ENCODE measurements at regions not wholly inside any gene's neighbourhood (a gene's known extent, or its start where the extent isn't known, plus 50 kb on each side); places are given as distances from the start of the nearest gene placed in this dataset.

- no peak for TF ChIP-seq ZBTB33 (IDR thresholded peaks at IDR 0.05; ENCODE audit: borderline replicate concordance, low read depth)
Observed at GRCh38 chr14:58881433-58881832, 243.7 kb downstream of the DACT1 start (continued).

DNA sequence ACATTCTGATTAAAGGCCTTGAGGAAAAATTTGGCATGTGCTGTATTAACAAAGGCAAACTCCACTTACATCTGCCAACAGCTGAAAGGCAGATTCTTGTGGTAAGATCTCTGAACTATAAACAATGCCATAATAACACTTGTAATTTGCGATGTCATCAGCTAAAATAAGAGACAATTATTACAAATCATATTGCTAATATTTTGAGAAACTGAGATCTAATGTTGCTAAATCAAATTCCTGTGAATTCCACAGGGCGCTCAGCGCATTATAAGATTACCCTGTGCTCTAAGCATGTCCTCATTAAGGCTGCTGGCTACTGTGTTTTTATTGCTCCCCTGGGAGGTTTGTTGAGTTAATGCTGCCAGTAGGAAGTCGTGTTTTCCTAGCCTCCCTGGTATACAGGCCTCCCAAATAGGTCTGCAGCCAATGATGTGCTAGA is 244.8 kb downstream of the DACT1 start:
- Histone ChIP-seq H3K4me2 (no peak overlapping the region), H3K27ac (ENCODE audit: low read depth in 2 of 2, low read length in 1 of 2) (no peak overlapping the region), H3K4me1 (ENCODE audit: control insufficient read depth in 1 of 2, insufficient read depth in 2 of 2, low read depth in 1 of 2, low read length in 1 of 2) (peaks cover 0 to 2% of the 10 kb centered on the region in 2 experiments; a peak in 2 of 4 replicates), H3K36me3 (replicated peaks in 1 of 2; ENCODE audit: control insufficient read depth in 1 of 2, insufficient read depth in 2 of 2, low read length in 1 of 2) (no peaks in the 10 kb centered on the region), H3K9me2 (no peaks in the 10 kb centered on the region), H3K27me3 (ENCODE audit: insufficient read depth) (no peaks in the 10 kb centered on the region), H3K4me3 (ENCODE audit: low read depth in 2 of 2, low read length in 1 of 2) (no peak overlapping the region), H3K9me3 (no peaks in the 10 kb centered on the region), H3F3A (replicated peaks; ENCODE audit: insufficient read depth) (no peaks in the 10 kb centered on the region), H2AFZ (ENCODE audit: low read depth) (no peak overlapping the region), H3K9ac (no peak overlapping the region), H4K20me1 (ENCODE audit: insufficient read depth) (no peaks in the 10 kb centered on the region), H3K79me2 (ENCODE audit: insufficient read depth) (no peaks in the 10 kb centered on the region)
- DNase-seq: no peak
- TF ChIP-seq FOXM1 (IDR thresholded peaks at IDR 0.05; ENCODE audit: low read depth) (no peak), RXRA (IDR thresholded peaks at IDR 0.05; ENCODE audit: borderline replicate concordance, low read depth) (no peak), GABPA (IDR thresholded peaks at IDR 0.05; ENCODE audit: low read depth) (no peak), TEAD4 (IDR thresholded peaks at IDR 0.05; ENCODE audit: borderline replicate concordance, insufficient read depth) (no peak), POLR2AphosphoS5 (IDR thresholded peaks at IDR 0.05; ENCODE audit: low read depth, low read length) (no peak), ELF1 (IDR thresholded peaks at IDR 0.05) (no peak), TAF1 (IDR thresholded peaks at IDR 0.05; ENCODE audit: borderline replicate concordance, low read depth, low read length) (no peak), TCF12 (IDR thresholded peaks at IDR 0.05) (no peak), USF1 (IDR thresholded peaks at IDR 0.05; ENCODE audit: borderline replicate concordance, low read depth) (no peak), JUND (IDR thresholded peaks at IDR 0.05) (no peak), MXI1 (IDR thresholded peaks at IDR 0.05; ENCODE audit: low read depth, low read length) (no peak), SMC3 (IDR thresholded peaks at IDR 0.05; ENCODE audit: low read depth, low read length) (no peak), FOXJ3 (CRISPR knock-in tag; IDR thresholded peaks at IDR 0.05) (no peak), YY1 (IDR thresholded peaks at IDR 0.05; ENCODE audit: low read depth) (no peak), RCOR1 (IDR thresholded peaks at IDR 0.05; ENCODE audit: low read length) (no peak), ZBTB33 (IDR thresholded peaks at IDR 0.05; ENCODE audit: borderline replicate concordance, low read depth) (no peak), RFX5 (IDR thresholded peaks at IDR 0.05; ENCODE audit: low read length) (no peak), NRF1 (IDR thresholded peaks at IDR 0.05; ENCODE audit: low read depth, low read length) (no peak)
- TF ChIP-seq, protein P1, sequence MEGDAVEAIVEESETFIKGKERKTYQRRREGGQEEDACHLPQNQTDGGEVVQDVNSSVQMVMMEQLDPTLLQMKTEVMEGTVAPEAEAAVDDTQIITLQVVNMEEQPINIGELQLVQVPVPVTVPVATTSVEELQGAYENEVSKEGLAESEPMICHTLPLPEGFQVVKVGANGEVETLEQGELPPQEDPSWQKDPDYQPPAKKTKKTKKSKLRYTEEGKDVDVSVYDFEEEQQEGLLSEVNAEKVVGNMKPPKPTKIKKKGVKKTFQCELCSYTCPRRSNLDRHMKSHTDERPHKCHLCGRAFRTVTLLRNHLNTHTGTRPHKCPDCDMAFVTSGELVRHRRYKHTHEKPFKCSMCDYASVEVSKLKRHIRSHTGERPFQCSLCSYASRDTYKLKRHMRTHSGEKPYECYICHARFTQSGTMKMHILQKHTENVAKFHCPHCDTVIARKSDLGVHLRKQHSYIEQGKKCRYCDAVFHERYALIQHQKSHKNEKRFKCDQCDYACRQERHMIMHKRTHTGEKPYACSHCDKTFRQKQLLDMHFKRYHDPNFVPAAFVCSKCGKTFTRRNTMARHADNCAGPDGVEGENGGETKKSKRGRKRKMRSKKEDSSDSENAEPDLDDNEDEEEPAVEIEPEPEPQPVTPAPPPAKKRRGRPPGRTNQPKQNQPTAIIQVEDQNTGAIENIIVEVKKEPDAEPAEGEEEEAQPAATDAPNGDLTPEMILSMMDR (IDR thresholded peaks at IDR 0.05): no peak
- TF ChIP-seq, protein P2, sequence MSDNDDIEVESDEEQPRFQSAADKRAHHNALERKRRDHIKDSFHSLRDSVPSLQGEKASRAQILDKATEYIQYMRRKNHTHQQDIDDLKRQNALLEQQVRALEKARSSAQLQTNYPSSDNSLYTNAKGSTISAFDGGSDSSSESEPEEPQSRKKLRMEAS (IDR thresholded peaks at IDR 0.05; ENCODE audit: low read depth): no peak
- ChIA-PET POLR2A (no interaction called here), CTCF (no interaction called here)
- 66% methylated on average over 4 of the region's 4 CpGs for WGBS (ENCODE audit: low lambda C conversion rate)
